GM19238 (cell line): ENCODE measurements at regions not wholly inside any gene's neighbourhood (a gene's known extent, or its start where the extent isn't known, plus 50 kb on each side); places are given as distances from the start of the nearest gene placed in this dataset.

ENCODE experiments used
- DNase-seq: peaks from one replicate; pipeline ENCODE4 v3.0.0; 2011; ENCODE audit warnings: low spot score; ENCODE audit not compliant: insufficient read length

- no peak for DNase-seq
Observed at GRCh38 chr18:71018816-71019215, 730.0 kb downstream of the SOCS6 start.

GRCh38 chr18:71012789-71013188, 723.9 kb downstream of the SOCS6 start:
- DNase-seq, result no peak

GRCh38 chr18:71011389-71011788, 722.5 kb downstream of the SOCS6 start:
- no peak for DNase-seq

- DNase-seq, result no peak
Observed at GRCh38 chr18:71008257-71008656, 719.4 kb downstream of the SOCS6 start.

GRCh38 chr18:71001597-71001996, 712.8 kb downstream of the SOCS6 start:
- DNase-seq, result no peak

- DNase-seq, result no peak
Observed at GRCh38 chr18:70998490-70998889, 709.6 kb downstream of the SOCS6 start.

GRCh38 chr18:70994116-70994515, 705.3 kb downstream of the SOCS6 start:
- DNase-seq, result no peak

GRCh38 chr18:70991577-70991976, 702.7 kb downstream of the SOCS6 start:
- no peak for DNase-seq

GRCh38 chr18:70985948-70986347, 697.1 kb downstream of the SOCS6 start:
- DNase-seq, result no peak

GRCh38 chr18:70982292-70982691, 693.4 kb downstream of the SOCS6 start:
- no peak for DNase-seq

GRCh38 chr18:70981400-70982140, 692.7 kb downstream of the SOCS6 start:
- DNase-seq, result no peak

GRCh38 chr18:70973626-70974025, 684.8 kb downstream of the SOCS6 start:
- DNase-seq, result no peak

GRCh38 chr18:70966419-70966818, 677.6 kb downstream of the SOCS6 start:
- no peak for DNase-seq

- no peak for DNase-seq
Observed at GRCh38 chr18:70961939-70962338, 673.1 kb downstream of the SOCS6 start.

- no peak for DNase-seq
Observed at GRCh38 chr18:70956554-70956953, 667.7 kb downstream of the SOCS6 start.

- DNase-seq, result no peak
Observed at GRCh38 chr18:70936160-70936559, 647.3 kb downstream of the SOCS6 start.

GRCh38 chr18:70931942-70932814, 643.3 kb downstream of the SOCS6 start:
- no peak for DNase-seq

GRCh38 chr18:70920840-70921374, 632.1 kb downstream of the SOCS6 start:
- no peak for DNase-seq

- DNase-seq, result no peak
Observed at GRCh38 chr18:70907673-70908072, 618.8 kb downstream of the SOCS6 start.

- no peak for DNase-seq
Observed at GRCh38 chr18:70892381-70892780, 603.5 kb downstream of the SOCS6 start.

GRCh38 chr18:70870292-70870691, 581.4 kb downstream of the SOCS6 start:
- no peak for DNase-seq

GRCh38 chr18:70848329-70848728, 559.5 kb downstream of the SOCS6 start:
- no peak for DNase-seq
